SH-SY5Y (cell line): ENCODE measurements at regions not wholly inside any gene's neighbourhood (a gene's known extent, or its start where the extent isn't known, plus 50 kb on each side); places are given as distances from the start of the nearest gene placed in this dataset.
A peak's percentile ranks its signal among the peaks of the same experiment; 100 is the strongest.

ENCODE experiments used
- GATA2 ChIP-seq: IDR thresholded peaks from 2 replicates; pipeline ENCODE4 v1.6.1; 2011; ENCODE audit warnings: mild to moderate bottlenecking, low read depth, low read length
- GATA3 ChIP-seq: IDR thresholded peaks from 2 replicates; pipeline ENCODE4 v1.6.1; 2011; ENCODE audit warnings: low read depth, mild to moderate bottlenecking, low read length, moderate library complexity

- TF ChIP-seq GATA2 (no peak), GATA3 (no peak)
Measured at GRCh38 chr3:18188491-18188890, 236.6 kb downstream of the SATB1 start.

GRCh38 chr3:18185624-18186023, 239.5 kb downstream of the SATB1 start:
- no peak for TF ChIP-seq GATA3
- no peak for TF ChIP-seq GATA2

- TF ChIP-seq GATA3 (no peak), GATA2 (no peak)
Measured at GRCh38 chr3:18179521-18179920, 245.6 kb downstream of the SATB1 start.

GRCh38 chr3:18177271-18177670, 247.9 kb downstream of the SATB1 start:
- no peak for TF ChIP-seq GATA3
- TF ChIP-seq GATA2 = no peak

GRCh38 chr3:18159681-18160080, 265.5 kb downstream of the SATB1 start:
- TF ChIP-seq GATA2 (no peak), GATA3 (no peak)

- no peak for TF ChIP-seq GATA3
- TF ChIP-seq GATA2 = no peak
Measured at GRCh38 chr3:18153571-18154173, 271.5 kb downstream of the SATB1 start.

- TF ChIP-seq GATA2 = no peak
- no peak for TF ChIP-seq GATA3
Measured at GRCh38 chr3:18151199-18151598, 273.9 kb downstream of the SATB1 start.

- TF ChIP-seq GATA2 (no peak), GATA3 (no peak)
Measured at GRCh38 chr3:18149935-18150334, 275.2 kb downstream of the SATB1 start.

- TF ChIP-seq GATA3 = no peak
- no peak for TF ChIP-seq GATA2
Measured at GRCh38 chr3:18149386-18149785, 275.8 kb downstream of the SATB1 start.

- TF ChIP-seq GATA3 = no peak
- no peak for TF ChIP-seq GATA2
Measured at GRCh38 chr3:18144571-18144970, 280.6 kb downstream of the SATB1 start.

GRCh38 chr3:18143258-18143780, 281.8 kb downstream of the SATB1 start:
- TF ChIP-seq GATA3 (no peak), GATA2 (no peak)

GRCh38 chr3:18137958-18138357, 287.2 kb downstream of the SATB1 start:
- TF ChIP-seq GATA3 (peak; percentile 57; the same call in 1 of the 2 replicates), GATA2 (peak; percentile 3; the same call in 1 of the 2 replicates)

- TF ChIP-seq GATA2 (no peak), GATA3 (no peak)
Measured at GRCh38 chr3:18135060-18135814, 289.9 kb downstream of the SATB1 start.

- TF ChIP-seq GATA3 (no peak), GATA2 (no peak)
Measured at GRCh38 chr3:18134386-18135059, 290.6 kb downstream of the SATB1 start.

GRCh38 chr3:18132991-18133390, 292.1 kb downstream of the SATB1 start:
- TF ChIP-seq GATA3 = no peak
- TF ChIP-seq GATA2 = no peak

GRCh38 chr3:18127859-18128681, 297.1 kb downstream of the SATB1 start:
- TF ChIP-seq GATA2 = no peak
- TF ChIP-seq GATA3 = no peak
